Activated T-cell treated with anti-CD3 and anti-CD28 coated beads, Interleukin-2, amount 50 U/mL, for 48 hours (primary cell): ENCODE measurements at regions not wholly inside any gene's neighbourhood (a gene's known extent, or its start where the extent isn't known, plus 50 kb on each side); places are given as distances from the start of the nearest gene placed in this dataset.
A peak's percentile ranks its signal among the peaks of the same experiment; 100 is the strongest.

ENCODE experiments used
- DNase-seq, 2 experiments: peaks; one replicate each; pipeline ENCODE4 v3.0.0-alpha.2; 2020

- no peak for DNase-seq
These were observed 95.2 kb upstream of the TMCC3 start for GRCh38 chr12:94745562-94745961.

GRCh38 chr12:94743174-94743573 is 92.8 kb upstream of the TMCC3 start:
- peak in 1 of 2 experiments; percentile 18 for DNase-seq

GRCh38 chr12:94740601-94741362 is 90.4 kb upstream of the TMCC3 start:
- DNase-seq = no peak

- no peak for DNase-seq
These were observed 86.5 kb upstream of the TMCC3 start for GRCh38 chr12:94736820-94737219.

- DNase-seq = no peak
These were observed 85.6 kb upstream of the TMCC3 start for GRCh38 chr12:94736004-94736403.

- DNase-seq = no peak
These were observed 83.4 kb upstream of the TMCC3 start for GRCh38 chr12:94733727-94734126.

- no peak for DNase-seq
These were observed 82.1 kb upstream of the TMCC3 start for GRCh38 chr12:94732367-94732990.

- DNase-seq = no peak
These were observed 81.5 kb upstream of the TMCC3 start for GRCh38 chr12:94731733-94732360.

- DNase-seq = no peak
These were observed 80.5 kb upstream of the TMCC3 start for GRCh38 chr12:94730847-94731246.

- DNase-seq = no peak
These were observed 76.0 kb upstream of the TMCC3 start for GRCh38 chr12:94726236-94726835.

GRCh38 chr12:94725375-94726168 is 75.2 kb upstream of the TMCC3 start:
- DNase-seq = no peak

GRCh38 chr12:94722664-94723063 is 72.3 kb upstream of the TMCC3 start:
- no peak for DNase-seq

GRCh38 chr12:94721173-94721572 is 70.8 kb upstream of the TMCC3 start:
- no peak for DNase-seq

- DNase-seq = no peak
These were observed 67.8 kb upstream of the TMCC3 start for GRCh38 chr12:94718114-94718513.

- DNase-seq = no peak
These were observed 67.3 kb upstream of the TMCC3 start for GRCh38 chr12:94717656-94718055.

GRCh38 chr12:94717108-94717507 is 66.8 kb upstream of the TMCC3 start:
- no peak for DNase-seq

GRCh38 chr12:94716339-94716738 is 66.0 kb upstream of the TMCC3 start:
- no peak for DNase-seq

- no peak for DNase-seq
These were observed 64.2 kb upstream of the TMCC3 start for GRCh38 chr12:94714378-94715114.

GRCh38 chr12:94712815-94713515 is 62.6 kb upstream of the TMCC3 start:
- DNase-seq = no peak

GRCh38 chr12:94710933-94711332 is 60.6 kb upstream of the TMCC3 start:
- peak; percentile 38 to 43 for DNase-seq

GRCh38 chr12:94707892-94708291 is 57.5 kb upstream of the TMCC3 start:
- no peak for DNase-seq

- DNase-seq = no peak
These were observed 56.7 kb upstream of the TMCC3 start for GRCh38 chr12:94707036-94707435.
